RWPE2 (cell line): ENCODE measurements at regions not wholly inside any gene's neighbourhood (a gene's known extent, or its start where the extent isn't known, plus 50 kb on each side); places are given as distances from the start of the nearest gene placed in this dataset.

Experiments
- ATAC-seq: fragments of 200-7000 bp; cut with Tn5 transposase; 3 replicates; pipeline ENCODE4 v1.9.1; 2021; ENCODE audit warnings: low read depth
- DNase-seq: peaks from one replicate; pipeline ENCODE4 v3.0.0-alpha.2; 2020; ENCODE audit warnings: low spot score
- H3K27ac ChIP-seq: fragments of 450-650 bp; 2 replicates; pipeline ENCODE4 v1.5.1; 2017; ENCODE audit warnings: mild to moderate bottlenecking; ENCODE audit not compliant: poor library complexity, severe bottlenecking
- H3K27me3 ChIP-seq: fragments of 250-450 bp; sonication (Bioruptor Pico); 2 replicates; pipeline ENCODE4 v1.5.1; 2021; ENCODE audit warnings: mild to moderate bottlenecking, moderate library complexity; ENCODE audit not compliant: insufficient read depth, poor library complexity, severe bottlenecking
- H3K36me3 ChIP-seq: fragments of 250-450 bp; sonication (Bioruptor Pico); 2 replicates; pipeline ENCODE4 v1.5.1; 2020; ENCODE audit warnings: low read depth, mild to moderate bottlenecking, moderate library complexity
- H3K4me1 ChIP-seq: fragments of 250-450 bp; sonication (Bioruptor Pico); 2 replicates; pipeline ENCODE4 v1.5.1; 2021; ENCODE audit warnings: mild to moderate bottlenecking, moderate library complexity; ENCODE audit not compliant: insufficient read depth, poor library complexity, severe bottlenecking
- H3K4me3 ChIP-seq: fragments of 250-450 bp; sonication (Bioruptor Pico); 2 replicates; pipeline ENCODE4 v1.5.1; 2021; ENCODE audit warnings: mild to moderate bottlenecking, moderate library complexity; ENCODE audit not compliant: severe bottlenecking
- H3K9me3 ChIP-seq: fragments of 250-450 bp; sonication (Bioruptor Pico); 2 replicates; pipeline ENCODE4 v1.5.1; 2021; ENCODE audit warnings: mild to moderate bottlenecking, moderate library complexity; ENCODE audit not compliant: severe bottlenecking
- TF ChIP-seq, protein P1 (sequence below): fragments of 450-650 bp; IDR thresholded peaks from one replicate; pipeline ENCODE4 v1.5.1; 2017; ENCODE audit warnings: mild to moderate bottlenecking, moderate library complexity; ENCODE audit not compliant: poor library complexity, severe bottlenecking

DNA sequence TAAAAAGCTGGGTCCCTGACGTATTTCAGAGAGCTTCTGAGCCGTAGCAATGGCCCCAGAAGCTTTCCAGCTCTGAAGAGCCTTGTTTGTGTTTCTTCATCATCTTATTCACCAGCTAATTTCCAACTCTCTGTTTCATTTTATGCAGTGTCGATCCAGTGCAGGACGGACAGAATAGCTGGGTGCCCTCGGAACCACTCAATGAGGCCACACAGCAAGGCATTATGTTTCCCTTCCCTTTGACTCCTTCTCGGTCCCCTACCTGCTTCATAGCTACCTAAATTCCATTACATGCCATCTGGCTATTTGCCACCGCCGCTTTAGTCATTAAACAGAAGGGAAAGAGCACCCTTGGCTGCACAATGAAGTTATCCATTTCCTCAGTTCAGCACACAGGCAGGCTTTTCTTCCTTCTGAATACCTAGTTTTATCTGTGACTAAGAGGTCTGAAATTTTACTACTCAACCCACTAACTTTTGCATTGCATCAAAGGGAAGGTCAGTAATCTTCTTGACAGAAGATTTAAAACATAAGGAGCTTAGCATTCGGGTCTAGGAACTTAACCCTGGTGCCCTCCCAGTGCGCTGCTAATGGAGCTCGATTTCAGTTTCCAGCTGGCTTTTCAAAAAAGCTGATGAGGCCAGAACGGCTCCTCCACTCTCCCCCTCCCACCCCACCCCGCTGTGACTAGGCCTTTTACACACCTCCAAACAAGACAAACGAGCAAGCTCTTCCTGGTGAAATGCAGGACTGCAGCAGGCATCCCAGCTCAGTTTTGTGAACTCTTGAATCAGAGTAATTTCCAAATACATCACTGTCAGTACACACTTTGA is 176.8 kb downstream of the GXYLT1 start:
- Histone ChIP-seq H3K36me3 (no peaks in the 10 kb centered on the region), H3K9me3 (no peaks in the 10 kb centered on the region), H3K27me3 (no peaks in the 10 kb centered on the region), H3K4me1 (no peaks in the 10 kb centered on the region), H3K4me3 (no peak overlapping the region), H3K27ac (no peak overlapping the region)
- no peak for DNase-seq
- no peak for ATAC-seq
- TF ChIP-seq, protein P1, sequence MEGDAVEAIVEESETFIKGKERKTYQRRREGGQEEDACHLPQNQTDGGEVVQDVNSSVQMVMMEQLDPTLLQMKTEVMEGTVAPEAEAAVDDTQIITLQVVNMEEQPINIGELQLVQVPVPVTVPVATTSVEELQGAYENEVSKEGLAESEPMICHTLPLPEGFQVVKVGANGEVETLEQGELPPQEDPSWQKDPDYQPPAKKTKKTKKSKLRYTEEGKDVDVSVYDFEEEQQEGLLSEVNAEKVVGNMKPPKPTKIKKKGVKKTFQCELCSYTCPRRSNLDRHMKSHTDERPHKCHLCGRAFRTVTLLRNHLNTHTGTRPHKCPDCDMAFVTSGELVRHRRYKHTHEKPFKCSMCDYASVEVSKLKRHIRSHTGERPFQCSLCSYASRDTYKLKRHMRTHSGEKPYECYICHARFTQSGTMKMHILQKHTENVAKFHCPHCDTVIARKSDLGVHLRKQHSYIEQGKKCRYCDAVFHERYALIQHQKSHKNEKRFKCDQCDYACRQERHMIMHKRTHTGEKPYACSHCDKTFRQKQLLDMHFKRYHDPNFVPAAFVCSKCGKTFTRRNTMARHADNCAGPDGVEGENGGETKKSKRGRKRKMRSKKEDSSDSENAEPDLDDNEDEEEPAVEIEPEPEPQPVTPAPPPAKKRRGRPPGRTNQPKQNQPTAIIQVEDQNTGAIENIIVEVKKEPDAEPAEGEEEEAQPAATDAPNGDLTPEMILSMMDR, result no peak

GRCh38 chr12:41966916-41967315 is 177.8 kb downstream of the GXYLT1 start:
- H3K9me3 ChIP-seq, result no peaks in the 10 kb centered on the region
- no peaks in the 10 kb centered on the region for H3K4me1 ChIP-seq
- no peak overlapping the region for H3K27ac ChIP-seq
- H3K27me3 ChIP-seq, result no peaks in the 10 kb centered on the region
- ATAC-seq (no peak), DNase-seq (no peak)
- H3K4me3 ChIP-seq, result no peak overlapping the region
- TF ChIP-seq, protein P1, result no peak
- no peaks in the 10 kb centered on the region for H3K36me3 ChIP-seq

GRCh38 chr12:41966001-41966400 is 178.7 kb downstream of the GXYLT1 start:
- Histone ChIP-seq H3K4me1 (no peaks in the 10 kb centered on the region), H3K27me3 (no peaks in the 10 kb centered on the region), H3K36me3 (no peaks in the 10 kb centered on the region), H3K27ac (no peak overlapping the region), H3K9me3 (no peaks in the 10 kb centered on the region), H3K4me3 (no peak overlapping the region)
- TF ChIP-seq, protein P1, result no peak
- DNase-seq, result no peak
- no peak for ATAC-seq

GRCh38 chr12:41963398-41963797 is 181.3 kb downstream of the GXYLT1 start:
- H3K9me3 ChIP-seq, result no peaks in the 10 kb centered on the region
- no peak overlapping the region for H3K27ac ChIP-seq
- H3K4me3 ChIP-seq, result no peak overlapping the region
- H3K27me3 ChIP-seq, result no peaks in the 10 kb centered on the region
- TF ChIP-seq, protein P1, result no peak
- no peak for DNase-seq
- H3K36me3 ChIP-seq, result no peaks in the 10 kb centered on the region
- no peak for ATAC-seq
- H3K4me1 ChIP-seq, result no peaks in the 10 kb centered on the region

DNA sequence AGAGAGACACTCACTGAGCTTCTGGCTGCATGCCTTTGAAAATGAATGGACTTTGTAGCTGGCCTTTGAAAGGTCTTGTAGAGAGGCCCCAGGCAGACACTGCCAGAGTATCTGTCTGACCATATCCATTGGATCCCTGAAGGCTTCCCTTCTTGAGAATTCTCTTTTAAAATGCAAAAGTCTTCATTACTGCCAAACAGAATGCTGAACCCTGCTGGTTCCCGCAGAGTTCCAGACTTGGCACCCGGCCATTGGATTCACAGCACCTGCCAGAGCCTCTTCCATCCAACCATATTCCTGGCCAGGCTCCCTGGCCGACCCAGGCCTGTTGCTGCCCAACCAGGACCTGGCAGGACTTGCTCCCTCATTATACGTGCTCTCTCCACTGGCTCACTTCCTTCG is 182.5 kb downstream of the GXYLT1 start:
- Histone ChIP-seq H3K9me3 (no peaks in the 10 kb centered on the region), H3K4me1 (no peaks in the 10 kb centered on the region), H3K27me3 (no peaks in the 10 kb centered on the region), H3K36me3 (no peaks in the 10 kb centered on the region), H3K27ac (no peak overlapping the region), H3K4me3 (no peak overlapping the region)
- DNase-seq (no peak), ATAC-seq (no peak)
- TF ChIP-seq, protein P1, result no peak
